ENCODE measurements at regions not wholly inside any gene's neighbourhood (a gene's known extent, or its start where the extent isn't known, plus 50 kb on each side); places are given as distances from the start of the nearest gene placed in this dataset.

DNA sequence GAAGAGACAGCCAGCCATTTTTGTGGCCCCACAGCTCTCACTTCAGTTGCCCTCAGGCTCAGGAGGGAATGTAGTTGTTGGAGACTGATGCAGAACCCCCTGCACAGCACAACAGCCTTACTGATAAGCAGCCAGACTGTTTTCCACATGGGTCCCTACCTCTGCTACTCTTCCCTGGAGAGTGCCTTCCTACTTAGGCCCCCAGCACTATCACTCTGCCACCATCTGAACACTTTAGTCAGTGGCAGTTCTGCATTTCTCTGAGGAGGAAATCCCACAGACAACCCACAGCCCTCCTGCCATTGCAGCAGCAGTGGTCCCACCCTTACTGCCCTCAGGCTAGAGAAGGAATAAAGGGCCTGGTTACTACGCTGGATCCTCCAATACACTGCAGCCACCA is 61.8 kb upstream of the PTPRD start:
- ATAC-seq (replicated peaks in 6 of 8) = no peak
- H3K4me1 ChIP-seq (replicated peaks in 1 of 2) = no peaks in the 10 kb centered on the region
- H3K4me3 ChIP-seq = no peak overlapping the region
- in situ Hi-C loops (cut with MboI; ENCODE audit: low pct_unique_long_range_greater_than_20kb in 2 of 9, low sequenced_read_pairs in 9 of 9, unreplicated experiment in 9 of 9) = no loop called here
- 60% methylated on average over 1 of the region's 1 CpG; no CpG with 5 or more reads in 9 of the 10 experiments for WGBS, 10 experiments
- H3K27ac ChIP-seq = no peak overlapping the region

DNA sequence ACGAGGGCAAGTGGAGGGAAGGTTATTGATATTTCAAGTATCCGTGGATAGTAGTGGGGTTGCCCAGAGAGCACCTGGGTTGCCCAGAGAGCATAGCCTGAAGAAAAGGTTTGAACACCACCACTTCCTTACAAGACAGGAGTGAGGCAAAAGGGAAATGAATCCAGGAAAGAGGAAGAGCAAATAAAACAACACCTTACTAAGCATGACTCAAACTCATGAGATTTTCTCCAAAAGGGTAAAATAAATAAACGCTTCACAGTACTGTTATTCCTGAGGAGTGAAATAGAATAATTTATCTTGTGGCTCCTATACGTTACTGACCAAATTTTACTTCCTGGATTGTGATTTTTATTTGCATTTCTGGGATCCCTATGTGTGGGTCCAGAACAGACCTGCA is 65.2 kb upstream of the PTPRD start:
- in situ Hi-C loops (cut with MboI; ENCODE audit: low pct_unique_long_range_greater_than_20kb in 2 of 9, low sequenced_read_pairs in 9 of 9, unreplicated experiment in 9 of 9) = no loop called here
- H3K27ac ChIP-seq = no peak overlapping the region
- no peak overlapping the region for H3K4me3 ChIP-seq
- no peak for ATAC-seq (replicated peaks in 6 of 8)
- 0 to 95% (median 68%) methylated on average over 1 to 4 of the region's 4 CpGs; no CpG with 5 or more reads in 1 of the 10 experiments for WGBS, 10 experiments
- no peaks in the 10 kb centered on the region for H3K4me1 ChIP-seq (replicated peaks in 1 of 2)

DNA sequence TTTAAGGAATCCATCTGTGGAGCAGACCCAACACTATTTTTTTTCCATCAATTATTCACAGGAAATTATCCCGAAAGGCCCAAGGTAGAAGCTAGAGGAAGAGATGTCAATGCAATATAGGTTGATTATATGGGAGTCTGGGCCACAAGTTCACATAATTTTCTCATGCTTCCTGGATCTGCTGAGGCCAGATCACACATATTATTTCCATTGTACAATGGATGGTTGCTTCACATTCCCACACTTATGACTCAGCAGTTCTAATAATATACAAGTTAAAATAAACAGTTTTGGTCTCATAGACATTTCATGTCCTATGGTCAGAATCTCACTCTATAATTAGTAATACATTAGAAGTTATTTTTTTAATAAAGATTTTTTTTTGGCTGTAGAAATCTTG is 66.0 kb upstream of the PTPRD start:
- in situ Hi-C loops (cut with MboI; ENCODE audit: low pct_unique_long_range_greater_than_20kb in 2 of 9, low sequenced_read_pairs in 9 of 9, unreplicated experiment in 9 of 9) = no loop called here
- no peaks in the 10 kb centered on the region for H3K4me1 ChIP-seq (replicated peaks in 1 of 2)
- 0 to 100% (median 92%) methylated on average over 1 of the region's 1 CpG; no CpG with 5 or more reads in 2 of the 10 experiments for WGBS, 10 experiments
- H3K27ac ChIP-seq = no peak overlapping the region
- H3K4me3 ChIP-seq = no peak overlapping the region
- ATAC-seq (replicated peaks in 6 of 8) = no peak

DNA sequence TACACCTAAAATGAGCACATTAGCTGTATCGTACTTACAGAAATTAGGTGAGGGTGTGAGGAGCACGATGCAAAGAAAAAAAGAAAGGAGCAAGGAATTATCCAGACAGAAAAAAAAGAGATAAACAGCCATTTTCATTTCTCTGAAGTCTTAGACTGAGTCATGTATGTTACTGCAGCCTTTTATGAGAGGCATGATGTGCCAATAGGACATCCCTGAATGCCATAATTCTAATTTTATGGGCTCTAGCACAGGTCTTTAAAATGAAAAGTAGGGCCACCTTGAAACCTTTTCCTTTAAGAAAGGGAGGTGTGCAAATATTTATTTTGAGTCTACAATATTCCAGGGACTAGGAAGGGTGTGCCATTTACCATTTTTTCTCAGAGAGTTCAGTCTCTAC is 74.1 kb upstream of the PTPRD start:
- WGBS, 10 experiments = 0 to 100% (median 75%) methylated on average over 1 to 2 of the region's 2 CpGs
- peak in 1 of 8 experiments; percentile 73 for ATAC-seq (replicated peaks in 6 of 8)
- no peak overlapping the region for H3K4me3 ChIP-seq
- H3K4me1 ChIP-seq (replicated peaks in 1 of 2) = no peaks in the 10 kb centered on the region
- no peak overlapping the region for H3K27ac ChIP-seq
- in situ Hi-C loops (cut with MboI; ENCODE audit: low pct_unique_long_range_greater_than_20kb in 2 of 9, low sequenced_read_pairs in 9 of 9, unreplicated experiment in 9 of 9) = no loop called here

DNA sequence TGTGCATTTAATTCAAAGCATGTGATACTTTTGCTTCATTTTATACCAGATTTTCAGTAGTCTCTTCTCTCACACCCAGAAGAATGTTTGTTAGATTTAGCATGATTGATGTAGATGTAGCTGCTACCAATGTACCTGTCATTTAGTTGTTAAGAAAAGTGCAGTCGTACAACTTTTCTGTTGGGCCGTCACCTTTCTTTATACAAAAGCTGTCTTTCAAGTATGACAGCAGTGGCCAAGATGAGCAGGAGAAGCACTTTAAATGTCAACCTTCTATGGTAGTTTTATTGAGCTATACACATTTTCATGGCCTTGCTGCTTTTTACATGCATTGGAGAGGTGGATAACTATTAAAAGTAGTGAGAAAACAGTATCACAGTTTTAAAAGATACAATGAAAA is 77.7 kb upstream of the PTPRD start:
- H3K27ac ChIP-seq = no peak overlapping the region
- no peak for ATAC-seq (replicated peaks in 6 of 8)
- no peaks in the 10 kb centered on the region for H3K4me1 ChIP-seq (replicated peaks in 1 of 2)
- in situ Hi-C loops (cut with MboI; ENCODE audit: low pct_unique_long_range_greater_than_20kb in 2 of 9, low sequenced_read_pairs in 9 of 9, unreplicated experiment in 9 of 9) = no loop called here
- no peak overlapping the region for H3K4me3 ChIP-seq
- 0 to 100% (median 73%) methylated on average over 1 to 2 of the region's 2 CpGs for WGBS, 10 experiments

DNA sequence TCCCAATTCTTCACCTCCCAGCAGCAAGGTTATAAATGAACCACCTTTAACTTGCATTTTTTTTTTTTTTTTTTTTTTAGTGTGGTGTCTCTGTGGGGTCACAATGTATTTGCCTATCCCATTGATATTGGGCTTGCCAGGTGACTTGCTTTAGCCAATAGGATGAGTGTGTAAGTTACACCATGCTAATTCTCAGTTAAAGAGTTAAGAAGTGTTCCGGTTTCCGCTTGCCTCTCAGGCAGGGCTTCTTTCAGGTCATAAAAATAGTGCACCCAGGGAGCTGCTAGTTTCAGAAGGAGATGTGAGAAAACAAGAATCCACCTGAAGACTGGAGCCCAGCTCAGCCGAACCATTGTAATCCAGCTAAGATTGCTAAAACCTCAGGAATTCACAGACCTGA is 84.2 kb upstream of the PTPRD start:
- in situ Hi-C loops (cut with MboI; ENCODE audit: low pct_unique_long_range_greater_than_20kb in 2 of 9, low sequenced_read_pairs in 9 of 9, unreplicated experiment in 9 of 9) = no loop called here
- Histone ChIP-seq H3K27ac (no peak overlapping the region), H3K4me3 (no peak overlapping the region), H3K4me1 (replicated peaks in 1 of 2) (no peaks in the 10 kb centered on the region)
- no peak for ATAC-seq (replicated peaks in 6 of 8)
- 0 to 100% (median 92%) methylated on average over 1 to 3 of the region's 3 CpGs; no CpG with 5 or more reads in 1 of the 10 experiments for WGBS, 10 experiments

DNA sequence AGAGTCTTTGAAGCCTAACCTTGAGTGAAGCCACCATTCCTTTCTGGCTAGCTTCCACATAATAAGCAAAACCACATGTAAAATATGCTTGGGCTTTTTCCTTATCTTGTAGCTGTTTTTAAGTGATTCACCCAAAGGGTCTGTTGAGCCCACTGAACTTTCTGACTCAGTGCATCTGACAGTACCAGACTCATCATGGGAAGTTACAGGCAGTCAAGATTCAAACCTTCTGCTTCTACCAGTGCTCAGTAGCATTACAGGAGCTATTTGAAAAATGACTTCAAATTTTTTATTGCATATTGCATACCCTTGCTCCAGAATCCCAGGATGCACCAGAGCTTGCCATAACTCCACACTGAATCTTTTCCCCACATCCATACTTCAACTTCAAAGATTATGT is 87.5 kb upstream of the PTPRD start:
- in situ Hi-C loops (cut with MboI; ENCODE audit: low pct_unique_long_range_greater_than_20kb in 2 of 9, low sequenced_read_pairs in 9 of 9, unreplicated experiment in 9 of 9) = no loop called here
- H3K4me1 ChIP-seq (replicated peaks in 1 of 2) = no peaks in the 10 kb centered on the region
- ATAC-seq (replicated peaks in 6 of 8) = no peak
- no peak overlapping the region for H3K4me3 ChIP-seq
- no peak overlapping the region for H3K27ac ChIP-seq

DNA sequence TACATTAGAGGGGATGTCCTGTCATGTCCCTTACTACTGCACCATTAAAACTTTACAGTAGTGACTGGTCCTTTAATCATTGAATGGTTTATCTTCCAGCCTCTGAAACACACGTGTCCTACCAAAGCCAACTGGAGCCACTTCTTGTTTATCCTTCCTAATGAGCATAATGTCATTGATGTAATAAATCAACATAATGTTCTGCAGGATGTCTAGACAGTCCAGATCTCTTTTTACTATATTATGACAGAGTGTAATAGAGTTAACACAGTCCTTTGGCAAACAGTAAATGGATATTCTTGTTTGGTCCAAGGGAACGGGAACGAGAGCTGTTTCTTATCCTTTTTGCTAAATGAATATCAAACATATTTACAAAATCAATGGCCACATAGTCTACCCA is 88.1 kb upstream of the PTPRD start:
- WGBS, 10 experiments = 0 to 100% (median 86%) methylated on average over 1 to 3 of the region's 3 CpGs; no CpG with 5 or more reads in 1 of the 10 experiments

DNA sequence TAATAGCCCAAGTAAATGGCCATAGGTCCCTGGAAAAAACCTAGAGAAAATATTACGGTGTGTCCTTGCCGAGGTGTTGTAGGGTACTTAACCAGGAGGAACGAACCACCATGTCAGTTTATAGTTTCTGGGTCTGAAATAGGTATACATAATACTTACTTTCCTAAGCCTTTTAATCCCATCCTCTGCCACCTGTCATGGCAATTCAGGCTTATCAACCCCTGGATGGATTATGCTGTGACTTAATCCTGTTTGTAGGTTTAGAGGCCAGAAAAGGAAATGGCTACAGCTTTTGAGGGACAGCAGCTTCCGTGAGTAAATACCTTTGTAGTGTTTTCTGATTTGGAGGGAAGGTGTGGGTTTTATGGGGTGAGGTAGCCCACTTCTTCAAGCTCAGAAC is 89.1 kb upstream of the PTPRD start:
- ATAC-seq (replicated peaks in 6 of 8) = no peak
- Histone ChIP-seq H3K27ac (no peak overlapping the region), H3K4me3 (no peak overlapping the region), H3K4me1 (replicated peaks in 1 of 2) (no peaks in the 10 kb centered on the region)
- 0 to 100% (median 60%) methylated on average over 1 to 4 of the region's 4 CpGs; no CpG with 5 or more reads in 1 of the 10 experiments for WGBS, 10 experiments
- in situ Hi-C loops (cut with MboI; ENCODE audit: low pct_unique_long_range_greater_than_20kb in 2 of 9, low sequenced_read_pairs in 9 of 9, unreplicated experiment in 9 of 9) = no loop called here

More for the DNA sequence above, 88.1 kb upstream of the PTPRD start:
- Histone ChIP-seq H3K4me1 (replicated peaks in 1 of 2) (no peaks in the 10 kb centered on the region), H3K27ac (no peak overlapping the region), H3K4me3 (no peak overlapping the region)
- in situ Hi-C loops (cut with MboI; ENCODE audit: low pct_unique_long_range_greater_than_20kb in 2 of 9, low sequenced_read_pairs in 9 of 9, unreplicated experiment in 9 of 9) = no loop called here
- ATAC-seq (replicated peaks in 6 of 8) = peak in 3 of 8 experiments; percentile 32 to 77 (median 43)

DNA sequence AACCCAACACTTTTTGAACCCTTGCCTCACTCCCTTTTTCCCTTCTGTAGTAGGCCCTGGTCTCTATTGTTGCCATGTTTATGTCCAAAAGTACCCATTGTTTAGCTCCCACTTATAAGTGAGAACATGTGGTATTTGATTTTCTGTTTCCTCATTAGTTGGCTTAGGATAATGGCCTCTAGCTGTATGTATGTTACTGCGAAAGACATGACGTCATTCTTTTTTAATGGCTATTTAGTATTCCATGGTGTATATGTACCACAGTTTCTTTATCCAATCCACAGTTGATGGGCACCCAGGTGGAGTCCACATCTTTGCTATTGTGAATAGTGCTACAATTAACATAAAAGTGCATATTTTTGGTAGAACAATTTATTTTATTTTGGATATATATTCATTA is 90.3 kb upstream of the PTPRD start:
- Histone ChIP-seq H3K4me1 (replicated peaks in 1 of 2) (no peaks in the 10 kb centered on the region), H3K4me3 (no peak overlapping the region), H3K27ac (no peak overlapping the region)
- in situ Hi-C loops (cut with MboI; ENCODE audit: low pct_unique_long_range_greater_than_20kb in 2 of 9, low sequenced_read_pairs in 9 of 9, unreplicated experiment in 9 of 9) = no loop called here
- no peak for ATAC-seq (replicated peaks in 6 of 8)
- WGBS, 10 experiments = 0 to 100% (median 74%) methylated on average over 1 to 2 of the region's 2 CpGs; no CpG with 5 or more reads in 4 of the 10 experiments

DNA sequence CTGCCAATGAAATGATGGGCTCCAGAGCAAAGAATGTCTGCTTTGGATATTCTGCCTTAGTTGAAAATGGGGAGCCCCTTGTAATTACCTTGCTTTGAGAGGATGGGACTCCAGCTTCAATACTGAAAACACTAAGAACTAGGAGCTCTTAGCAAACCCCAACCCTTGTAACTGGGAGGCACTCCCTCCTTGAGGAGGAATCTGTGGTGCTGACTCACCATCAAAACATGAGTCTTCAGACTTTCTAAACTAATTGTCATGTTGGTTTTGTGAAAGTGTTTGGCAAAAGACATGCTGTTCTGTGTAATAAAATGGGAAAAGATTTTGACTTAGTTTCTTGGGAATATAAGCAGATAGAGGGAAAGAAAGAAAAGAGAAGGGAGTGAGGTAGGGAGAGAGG is 91.9 kb upstream of the PTPRD start:
- ATAC-seq (replicated peaks in 6 of 8) = peak in 1 of 8 experiments; percentile 35
- in situ Hi-C loops (cut with MboI; ENCODE audit: low pct_unique_long_range_greater_than_20kb in 2 of 9, low sequenced_read_pairs in 9 of 9, unreplicated experiment in 9 of 9) = no loop called here
- Histone ChIP-seq H3K4me3 (no peak overlapping the region), H3K4me1 (replicated peaks in 1 of 2) (no peaks in the 10 kb centered on the region), H3K27ac (no peak overlapping the region)

DNA sequence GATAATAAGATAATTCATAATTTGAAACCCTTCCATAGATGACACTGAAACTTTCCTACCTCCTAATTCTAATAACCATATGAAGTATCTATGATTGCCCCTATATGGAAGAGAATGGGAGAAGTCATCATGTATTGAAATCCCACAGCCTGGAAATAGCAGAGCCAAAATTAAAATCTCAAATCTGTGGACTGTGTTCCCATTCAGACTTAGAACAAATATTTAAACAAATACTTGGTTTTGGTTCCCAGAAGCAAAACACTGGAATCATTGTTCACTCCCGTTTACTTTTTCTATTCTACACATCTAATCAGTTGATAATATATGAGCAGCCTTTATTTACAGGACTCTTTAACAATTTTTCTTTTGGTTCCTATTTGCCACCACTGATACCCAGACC is 92.6 kb upstream of the PTPRD start:
- Histone ChIP-seq H3K4me3 (no peak overlapping the region), H3K27ac (no peak overlapping the region), H3K4me1 (replicated peaks in 1 of 2) (no peaks in the 10 kb centered on the region)
- 10 to 100% (median 73%) methylated on average over 1 of the region's 1 CpG; no CpG with 5 or more reads in 4 of the 10 experiments for WGBS, 10 experiments
- in situ Hi-C loops (cut with MboI; ENCODE audit: low pct_unique_long_range_greater_than_20kb in 2 of 9, low sequenced_read_pairs in 9 of 9, unreplicated experiment in 9 of 9) = no loop called here
- ATAC-seq (replicated peaks in 6 of 8) = no peak

DNA sequence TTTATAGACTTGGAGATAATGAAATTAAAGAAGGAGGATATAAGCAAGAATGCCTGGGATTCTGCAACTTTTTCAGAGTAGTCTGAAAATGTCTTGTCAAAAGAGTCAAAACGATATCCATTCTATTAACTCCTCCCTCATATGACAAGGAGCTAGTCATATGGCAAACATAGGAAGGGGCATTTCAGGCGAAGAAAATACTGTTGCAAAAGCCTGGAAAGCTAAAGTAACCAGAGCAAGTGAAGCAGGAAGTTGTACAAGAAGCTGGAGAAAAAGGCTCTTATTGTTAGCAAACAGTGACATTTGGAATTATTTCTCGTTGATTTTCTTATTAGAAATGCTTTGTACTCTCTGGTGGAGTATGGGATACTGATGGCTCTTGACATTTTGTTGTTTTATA is 94.0 kb upstream of the PTPRD start:
- ATAC-seq (replicated peaks in 6 of 8) = no peak
- 0 to 100% (median 88%) methylated on average over 1 to 3 of the region's 3 CpGs for WGBS, 10 experiments
- H3K4me3 ChIP-seq = no peak overlapping the region
- in situ Hi-C loops (cut with MboI; ENCODE audit: low pct_unique_long_range_greater_than_20kb in 2 of 9, low sequenced_read_pairs in 9 of 9, unreplicated experiment in 9 of 9) = no loop called here
- H3K27ac ChIP-seq = no peak overlapping the region
- H3K4me1 ChIP-seq (replicated peaks in 1 of 2) = no peaks in the 10 kb centered on the region

DNA sequence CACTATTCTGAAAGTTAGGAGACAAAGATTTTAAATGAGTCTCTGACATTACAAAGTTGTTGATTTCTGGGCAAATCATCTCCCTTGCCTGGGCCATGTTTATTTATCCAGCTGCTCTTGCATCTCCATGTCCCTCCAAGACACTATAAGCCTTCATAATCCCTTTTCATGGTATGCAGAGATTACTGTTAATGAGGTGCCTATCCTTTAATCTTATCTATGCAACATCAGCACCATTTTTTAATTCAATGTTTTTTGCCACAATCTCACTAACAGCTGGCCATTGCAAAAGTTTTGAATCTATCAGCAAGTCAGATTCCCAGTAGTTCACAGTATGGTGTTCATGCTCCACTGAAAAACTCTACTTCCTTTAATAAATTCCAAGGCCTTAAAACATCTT is 108.5 kb upstream of the PTPRD start:
- H3K27ac ChIP-seq = no peak overlapping the region
- H3K4me1 ChIP-seq (replicated peaks in 1 of 2) = peaks cover 0 to 6% of the 10 kb centered on the region in 2 donors
- ATAC-seq (replicated peaks in 6 of 8) = no peak
- in situ Hi-C loops (cut with MboI; ENCODE audit: low pct_unique_long_range_greater_than_20kb in 2 of 9, low sequenced_read_pairs in 9 of 9, unreplicated experiment in 9 of 9) = no loop called here
- no peak overlapping the region for H3K4me3 ChIP-seq

DNA sequence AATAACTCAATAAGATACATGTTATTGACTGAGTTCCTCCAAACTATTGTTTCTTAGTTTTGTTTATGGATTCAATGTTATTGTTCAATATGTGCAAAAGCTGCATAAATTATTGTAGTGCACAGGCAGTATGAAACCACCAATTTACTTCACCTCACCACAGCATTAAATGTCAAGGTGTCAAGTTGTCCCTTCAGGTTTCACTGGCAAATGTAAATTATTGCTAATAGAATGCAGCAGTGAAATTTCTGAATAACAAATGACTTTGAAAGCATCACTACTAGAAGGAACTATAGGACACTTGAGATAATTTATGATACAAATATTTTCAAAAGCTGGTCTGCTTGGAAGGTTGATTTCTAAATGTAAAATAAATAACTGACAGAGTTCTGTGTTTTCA is 116.4 kb upstream of the PTPRD start:
- in situ Hi-C loops (cut with MboI; ENCODE audit: low pct_unique_long_range_greater_than_20kb in 2 of 9, low sequenced_read_pairs in 9 of 9, unreplicated experiment in 9 of 9) = no loop called here
- Histone ChIP-seq H3K4me3 (no peak overlapping the region), H3K4me1 (replicated peaks in 1 of 2) (peaks cover 0 to 15% of the 10 kb centered on the region in 2 donors), H3K27ac (no peak overlapping the region)
- ATAC-seq (replicated peaks in 6 of 8) = peak in 3 of 8 experiments; percentile 37 to 52 (median 47)
